Activated naive CD4-positive, alpha-beta T cell treated with anti-CD3 and anti-CD28 coated beads for 36 hours (primary cell): ENCODE measurements at regions not wholly inside any gene's neighbourhood (a gene's known extent, or its start where the extent isn't known, plus 50 kb on each side); places are given as distances from the start of the nearest gene placed in this dataset.
"Not testable (repeated sequence)": the region's sequence is repeated elsewhere in the genome, so short reads cannot be mapped to it uniquely, and the experiment has no call there.

Experiments used
- CTCF ChIA-PET: fragments of 350-600 bp; sonication (Branson Sonifier 250); formaldehyde crosslinking; loops from one replicate; lab custom pipeline; 2021; ENCODE audit warnings: antibody characterized with exemption; lab: Charles Lee
- DNase-seq: peaks from one replicate; pipeline ENCODE4 v3.0.0-alpha.2; 2020
- H3K27ac Mint-ChIP-seq: one replicate; pipeline ENCODE4 v1.8.0; 2021; ENCODE audit warnings: mild to moderate bottlenecking, mixed read lengths
- H3K27me3 Mint-ChIP-seq: one replicate; pipeline ENCODE4 v1.8.0; 2021; ENCODE audit warnings: low read depth, mixed read lengths
- H3K36me3 Mint-ChIP-seq: one replicate; pipeline ENCODE4 v1.8.0; 2021; ENCODE audit warnings: low read depth, mixed read lengths
- H3K4me1 Mint-ChIP-seq: one replicate; pipeline ENCODE4 v1.8.0; 2021; ENCODE audit warnings: low read depth, mixed read lengths
- H3K4me3 Mint-ChIP-seq: one replicate; pipeline ENCODE4 v1.8.0; 2021; ENCODE audit warnings: mild to moderate bottlenecking, moderate library complexity, mixed read lengths
- H3K9me3 Mint-ChIP-seq: one replicate; pipeline ENCODE4 v1.8.0; 2021; ENCODE audit warnings: mixed read lengths
- intact Hi-C: fragments of 100-400 bp; cut with micrococcal nuclease; formaldehyde crosslinking; loops from one replicate; pipeline ENCODE4 v1.15.1; 2023

- Mint-ChIP-seq H3K27ac (no peak overlapping the region), H3K9me3 (peaks cover 1% of the 10 kb centered on the region), H3K4me3 (no peak overlapping the region), H3K4me1 (peaks cover 18% of the 10 kb centered on the region), H3K27me3 (no peaks in the 10 kb centered on the region), H3K36me3 (no peaks in the 10 kb centered on the region)
- DNase-seq = no peak
- intact Hi-C loops = loop anchor here (10.0 kb wide), 1 partner anchor 299 kb away; no protein-coding TSS in a partner anchor
- CTCF ChIA-PET = no interaction called here
Observed at GRCh38 chr6:119443993-119444641, 94.6 kb upstream of the MAN1A1 start.

DNA sequence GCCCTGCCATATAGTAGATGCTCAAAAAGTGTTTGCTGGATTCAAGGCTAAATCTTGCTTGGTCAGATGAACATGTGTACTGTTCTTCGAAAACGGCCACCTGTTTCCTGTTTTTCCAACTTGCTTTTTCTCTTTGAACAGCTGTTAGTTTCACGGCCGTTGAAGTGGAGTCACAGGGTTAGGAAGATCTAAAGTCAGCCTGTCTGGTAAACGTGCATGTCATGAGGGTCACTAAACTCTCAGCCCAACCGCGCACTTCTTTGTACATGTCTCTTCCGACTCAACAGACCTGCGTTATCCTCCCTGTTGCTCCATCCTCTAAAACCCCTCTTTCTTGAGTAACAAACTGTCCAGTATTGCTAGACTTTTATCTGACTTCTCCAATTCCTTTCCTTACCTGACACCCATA lies 93.2 kb upstream of the MAN1A1 start:
- Mint-ChIP-seq H3K27ac (no peak overlapping the region), H3K9me3 (peaks cover 1% of the 10 kb centered on the region), H3K4me1 (peaks cover 18% of the 10 kb centered on the region), H3K27me3 (no peaks in the 10 kb centered on the region), H3K4me3 (no peak overlapping the region), H3K36me3 (no peaks in the 10 kb centered on the region)
- intact Hi-C loops = loop anchor here (10.0 kb wide), 1 partner anchor 298 kb away; no protein-coding TSS in a partner anchor
- CTCF ChIA-PET = interaction anchor here (1.2 kb wide), 1 partner anchor 17 kb away, joined by 3 read pairs; no protein-coding TSS in a partner anchor
- DNase-seq = no peak

DNA sequence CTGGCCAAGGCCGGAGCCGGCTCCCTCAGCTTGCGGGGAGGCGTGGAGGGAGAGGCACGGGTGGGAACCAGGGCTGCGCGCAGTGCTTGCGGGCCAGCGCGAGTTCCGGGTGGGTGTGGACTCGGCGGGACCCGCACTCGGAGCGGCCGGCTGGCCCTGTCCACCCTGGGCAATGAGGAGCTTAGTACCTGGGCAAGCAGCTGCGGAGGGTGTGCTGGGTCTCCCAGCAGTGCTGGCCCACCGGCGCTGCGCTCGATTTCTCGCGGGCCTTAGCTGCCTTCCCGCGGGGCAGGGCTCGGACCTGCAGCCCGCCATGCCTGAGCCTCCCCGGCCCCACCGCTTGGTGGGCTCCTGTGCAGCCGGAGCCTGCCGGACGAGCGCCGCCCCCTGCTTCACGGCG lies 91.4 kb upstream of the MAN1A1 start:
- H3K27me3 Mint-ChIP-seq = no peaks in the 10 kb centered on the region
- H3K9me3 Mint-ChIP-seq = peaks cover 1% of the 10 kb centered on the region
- H3K4me1 Mint-ChIP-seq = peaks cover 11% of the 10 kb centered on the region
- no peak overlapping the region for H3K4me3 Mint-ChIP-seq
- H3K27ac Mint-ChIP-seq = no peak overlapping the region
- DNase-seq = no peak
- CTCF ChIA-PET = no interaction called here
- intact Hi-C loops = loop anchor here (10.0 kb wide), 1 partner anchor 296 kb away; no protein-coding TSS in a partner anchor
- no peaks in the 10 kb centered on the region for H3K36me3 Mint-ChIP-seq

DNA sequence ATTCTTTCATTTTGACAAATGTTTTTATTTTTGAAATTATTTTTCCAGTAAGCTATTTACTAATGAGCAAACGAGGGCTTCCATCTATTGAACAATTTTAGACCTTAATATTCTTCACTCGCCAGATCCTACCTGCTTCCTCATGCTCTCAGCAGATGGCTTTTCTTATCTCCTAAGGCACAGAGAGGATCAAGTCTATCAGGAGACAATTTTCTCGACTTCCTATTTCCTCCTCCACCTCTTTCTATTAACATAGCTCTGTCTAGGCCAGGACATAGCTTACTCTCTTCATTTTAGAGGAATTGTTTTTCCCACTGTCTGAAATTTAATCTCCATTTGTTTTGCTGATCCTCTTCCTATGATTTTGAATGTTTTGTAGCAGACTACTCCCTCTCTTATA lies 87.0 kb upstream of the MAN1A1 start:
- no peak overlapping the region for H3K4me3 Mint-ChIP-seq
- CTCF ChIA-PET = no interaction called here

DNA sequence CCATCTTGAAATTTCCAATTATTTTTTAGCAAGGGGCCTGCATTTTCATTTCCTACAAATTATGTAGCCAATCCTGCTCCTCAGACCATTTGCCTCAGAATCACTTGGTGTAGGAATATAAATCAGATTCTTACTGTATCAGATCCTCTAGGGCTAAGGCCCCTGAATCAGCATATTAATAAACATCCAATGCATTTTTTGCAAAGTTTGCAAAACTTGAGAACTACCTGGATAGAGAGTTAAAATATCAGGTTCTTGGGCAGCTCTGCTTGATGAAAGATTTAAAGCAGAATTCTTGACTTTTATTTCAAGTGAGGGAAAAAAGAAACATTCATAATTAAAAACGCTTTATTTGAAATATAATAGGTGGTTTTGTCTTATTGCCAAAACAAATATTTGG lies 82.2 kb upstream of the MAN1A1 start:
- DNase-seq = no peak
- CTCF ChIA-PET = no interaction called here
- no peak overlapping the region for H3K27ac Mint-ChIP-seq
- no peaks in the 10 kb centered on the region for H3K36me3 Mint-ChIP-seq
- no peaks in the 10 kb centered on the region for H3K4me1 Mint-ChIP-seq
- H3K4me3 Mint-ChIP-seq = no peak overlapping the region
- H3K9me3 Mint-ChIP-seq = no peaks in the 10 kb centered on the region
- no peaks in the 10 kb centered on the region for H3K27me3 Mint-ChIP-seq
- intact Hi-C loops = no loop called here

More for the DNA sequence above, 87.0 kb upstream of the MAN1A1 start:
- Mint-ChIP-seq H3K27ac (no peak overlapping the region), H3K9me3 (no peaks in the 10 kb centered on the region), H3K4me1 (no peaks in the 10 kb centered on the region), H3K36me3 (no peaks in the 10 kb centered on the region), H3K27me3 (no peaks in the 10 kb centered on the region)
- intact Hi-C loops = no loop called here
- DNase-seq = no peak

GRCh38 chr6:119430805-119431204 lies 81.2 kb upstream of the MAN1A1 start:
- no peaks in the 10 kb centered on the region for H3K4me1 Mint-ChIP-seq
- intact Hi-C loops = no loop called here
- no peaks in the 10 kb centered on the region for H3K27me3 Mint-ChIP-seq
- no peaks in the 10 kb centered on the region for H3K9me3 Mint-ChIP-seq
- H3K36me3 Mint-ChIP-seq = no peaks in the 10 kb centered on the region
- H3K4me3 Mint-ChIP-seq = no peak overlapping the region
- DNase-seq = no peak
- no peak overlapping the region for H3K27ac Mint-ChIP-seq
- CTCF ChIA-PET = no interaction called here

GRCh38 chr6:119428633-119429032 lies 79.1 kb upstream of the MAN1A1 start:
- DNase-seq = no peak
- Mint-ChIP-seq H3K27me3 (no peaks in the 10 kb centered on the region), H3K36me3 (no peaks in the 10 kb centered on the region), H3K9me3 (peaks cover 8% of the 10 kb centered on the region), H3K4me3 (no peak overlapping the region), H3K4me1 (no peaks in the 10 kb centered on the region), H3K27ac (no peak overlapping the region)
- intact Hi-C loops = no loop called here
- CTCF ChIA-PET = interaction anchor here (0.6 kb wide), 1 partner anchor 612 kb away, joined by 3 read pairs; no protein-coding TSS in a partner anchor

DNA sequence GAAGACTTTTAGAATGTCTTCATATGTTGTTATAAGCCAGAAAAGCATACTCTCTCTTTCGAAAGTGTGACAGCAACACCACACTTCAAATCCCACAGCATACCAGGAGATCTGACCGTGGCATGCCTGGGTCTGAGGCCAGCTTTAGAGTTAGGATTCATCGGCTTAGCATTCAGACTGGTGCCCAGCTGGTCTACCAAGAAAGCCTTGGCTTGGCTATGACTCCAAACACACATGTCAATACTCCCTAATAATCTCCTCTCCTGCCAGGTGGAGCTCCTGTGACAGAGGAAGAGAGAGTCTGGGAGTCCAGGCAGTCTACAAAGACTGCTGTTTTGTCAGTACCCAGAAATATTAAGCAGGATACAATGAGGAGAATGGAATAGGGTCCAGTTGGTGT lies 77.1 kb upstream of the MAN1A1 start:
- DNase-seq = no peak
- H3K36me3 Mint-ChIP-seq = no peaks in the 10 kb centered on the region

GRCh38 chr6:119423996-119424395 lies 74.4 kb upstream of the MAN1A1 start:
- Mint-ChIP-seq H3K36me3 (peaks cover 4% of the 10 kb centered on the region), H3K4me3 (no peak overlapping the region), H3K27me3 (no peaks in the 10 kb centered on the region), H3K9me3 (peaks cover 27% of the 10 kb centered on the region), H3K4me1 (no peaks in the 10 kb centered on the region), H3K27ac (no peak overlapping the region)
- no peak for DNase-seq
- CTCF ChIA-PET = interaction anchor here (0.7 kb wide), 1 partner anchor 10 kb away, joined by 3 read pairs; no protein-coding TSS in a partner anchor
- intact Hi-C loops = no loop called here

More for the DNA sequence above, 77.1 kb upstream of the MAN1A1 start:
- no peak overlapping the region for H3K27ac Mint-ChIP-seq
- H3K27me3 Mint-ChIP-seq = no peaks in the 10 kb centered on the region
- H3K4me3 Mint-ChIP-seq = no peak overlapping the region
- H3K4me1 Mint-ChIP-seq = no peaks in the 10 kb centered on the region
- intact Hi-C loops = no loop called here
- peaks cover 15% of the 10 kb centered on the region for H3K9me3 Mint-ChIP-seq
- CTCF ChIA-PET = no interaction called here

DNA sequence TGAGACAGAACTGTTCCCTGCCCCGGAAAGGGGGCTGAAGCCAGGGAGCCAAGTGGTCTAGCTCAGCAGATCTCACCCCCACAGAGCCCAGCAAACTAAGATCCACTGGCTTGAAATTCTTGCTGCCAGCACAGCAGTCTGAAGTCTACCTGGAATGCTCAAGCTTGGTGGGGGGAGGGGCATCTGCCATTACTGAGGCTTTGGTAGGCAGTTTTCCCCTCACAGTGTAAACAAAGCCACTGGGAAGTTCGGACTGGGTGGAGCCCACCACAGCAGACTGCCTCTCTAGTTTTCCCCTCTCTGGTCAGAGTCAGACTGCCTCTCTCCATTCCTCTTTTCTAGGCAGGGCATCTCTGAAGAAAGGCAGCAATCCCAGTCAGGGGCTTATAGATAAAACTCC lies 68.5 kb upstream of the MAN1A1 start:
- intact Hi-C loops, H3K27ac Mint-ChIP-seq, H3K27me3 Mint-ChIP-seq, H3K4me1 Mint-ChIP-seq, H3K4me3 Mint-ChIP-seq, H3K36me3 Mint-ChIP-seq, DNase-seq, CTCF ChIA-PET: not testable (repeated sequence)
- peaks cover 23% of the 10 kb centered on the region for H3K9me3 Mint-ChIP-seq

- no peaks in the 10 kb centered on the region for H3K36me3 Mint-ChIP-seq
- peaks cover 3% of the 10 kb centered on the region for H3K27me3 Mint-ChIP-seq
- intact Hi-C loops = no loop called here
- no peak overlapping the region for H3K27ac Mint-ChIP-seq
- CTCF ChIA-PET = no interaction called here
- no peaks in the 10 kb centered on the region for H3K4me1 Mint-ChIP-seq
- no peak for DNase-seq
- H3K9me3 Mint-ChIP-seq = peaks cover 20% of the 10 kb centered on the region
- no peak overlapping the region for H3K4me3 Mint-ChIP-seq
Observed at GRCh38 chr6:119407156-119407555, 57.6 kb upstream of the MAN1A1 start.

- H3K36me3 Mint-ChIP-seq, H3K4me1 Mint-ChIP-seq, intact Hi-C loops, CTCF ChIA-PET, H3K27ac Mint-ChIP-seq, H3K4me3 Mint-ChIP-seq, H3K27me3 Mint-ChIP-seq, DNase-seq: not testable (repeated sequence)
- peaks cover 25% of the 10 kb centered on the region for H3K9me3 Mint-ChIP-seq
Observed at GRCh38 chr6:119405114-119405513, 55.6 kb upstream of the MAN1A1 start.
